Ramos (cell line): ENCODE measurements at regions not wholly inside any gene's neighbourhood (a gene's known extent, or its start where the extent isn't known, plus 50 kb on each side); places are given as distances from the start of the nearest gene placed in this dataset.

ENCODE experiments used
- in situ Hi-C: fragments of 300-500 bp; cut with MboI; formaldehyde crosslinking; loops from one replicate; pipeline ENCODE4 v1.14.3; 2022; ENCODE audit warnings: low sequenced_read_pairs; ENCODE audit not compliant: unreplicated experiment

- in situ Hi-C loops = loop anchor here (25.0 kb wide), 1 partner anchor 89 kb away; no protein-coding TSS in a partner anchor
Observed at GRCh38 chr18:39751161-39751560, 2185.6 kb upstream of the CELF4 start.

GRCh38 chr18:39749154-39749553, 2183.6 kb upstream of the CELF4 start:
- in situ Hi-C loops = no loop called here

GRCh38 chr18:39748727-39749126, 2183.1 kb upstream of the CELF4 start:
- in situ Hi-C loops = no loop called here

- in situ Hi-C loops = no loop called here
Observed at GRCh38 chr18:39746201-39746600, 2180.6 kb upstream of the CELF4 start.

- in situ Hi-C loops = no loop called here
Observed at GRCh38 chr18:39743463-39743862, 2177.9 kb upstream of the CELF4 start.

GRCh38 chr18:39741755-39742466, 2176.3 kb upstream of the CELF4 start:
- in situ Hi-C loops = no loop called here

- in situ Hi-C loops = no loop called here
Observed at GRCh38 chr18:39737869-39738268, 2172.3 kb upstream of the CELF4 start.

GRCh38 chr18:39732918-39733317, 2167.3 kb upstream of the CELF4 start:
- in situ Hi-C loops = no loop called here

- in situ Hi-C loops = no loop called here
Observed at GRCh38 chr18:39730606-39731005, 2165.0 kb upstream of the CELF4 start.

GRCh38 chr18:39724652-39725051, 2159.1 kb upstream of the CELF4 start:
- in situ Hi-C loops = no loop called here

- in situ Hi-C loops = no loop called here
Observed at GRCh38 chr18:39721712-39722111, 2156.1 kb upstream of the CELF4 start.

GRCh38 chr18:39713961-39714360, 2148.4 kb upstream of the CELF4 start:
- in situ Hi-C loops = no loop called here

GRCh38 chr18:39711701-39712100, 2146.1 kb upstream of the CELF4 start:
- in situ Hi-C loops = no loop called here

GRCh38 chr18:39705362-39705761, 2139.8 kb upstream of the CELF4 start:
- in situ Hi-C loops = no loop called here

- in situ Hi-C loops = no loop called here
Observed at GRCh38 chr18:39702888-39703287, 2137.3 kb upstream of the CELF4 start.

GRCh38 chr18:39701839-39702238, 2136.2 kb upstream of the CELF4 start:
- in situ Hi-C loops = no loop called here

GRCh38 chr18:39701055-39701783, 2135.6 kb upstream of the CELF4 start:
- in situ Hi-C loops = no loop called here

GRCh38 chr18:39699340-39699964, 2133.9 kb upstream of the CELF4 start:
- in situ Hi-C loops = no loop called here

- in situ Hi-C loops = no loop called here
Observed at GRCh38 chr18:39698436-39698835, 2132.8 kb upstream of the CELF4 start.

- in situ Hi-C loops = no loop called here
Observed at GRCh38 chr18:39693359-39693758, 2127.8 kb upstream of the CELF4 start.

GRCh38 chr18:39692367-39693015, 2126.9 kb upstream of the CELF4 start:
- in situ Hi-C loops = no loop called here
